ENCODE measurements at regions not wholly inside any gene's neighbourhood (a gene's known extent, or its start where the extent isn't known, plus 50 kb on each side); places are given as distances from the start of the nearest gene placed in this dataset.
A peak's percentile ranks its signal among the peaks of the same experiment; 100 is the strongest.

GRCh38 chr5:145509336-145510136, 325.6 kb downstream of the PRELID2 start:
- TF ChIP-seq, protein P1, sequence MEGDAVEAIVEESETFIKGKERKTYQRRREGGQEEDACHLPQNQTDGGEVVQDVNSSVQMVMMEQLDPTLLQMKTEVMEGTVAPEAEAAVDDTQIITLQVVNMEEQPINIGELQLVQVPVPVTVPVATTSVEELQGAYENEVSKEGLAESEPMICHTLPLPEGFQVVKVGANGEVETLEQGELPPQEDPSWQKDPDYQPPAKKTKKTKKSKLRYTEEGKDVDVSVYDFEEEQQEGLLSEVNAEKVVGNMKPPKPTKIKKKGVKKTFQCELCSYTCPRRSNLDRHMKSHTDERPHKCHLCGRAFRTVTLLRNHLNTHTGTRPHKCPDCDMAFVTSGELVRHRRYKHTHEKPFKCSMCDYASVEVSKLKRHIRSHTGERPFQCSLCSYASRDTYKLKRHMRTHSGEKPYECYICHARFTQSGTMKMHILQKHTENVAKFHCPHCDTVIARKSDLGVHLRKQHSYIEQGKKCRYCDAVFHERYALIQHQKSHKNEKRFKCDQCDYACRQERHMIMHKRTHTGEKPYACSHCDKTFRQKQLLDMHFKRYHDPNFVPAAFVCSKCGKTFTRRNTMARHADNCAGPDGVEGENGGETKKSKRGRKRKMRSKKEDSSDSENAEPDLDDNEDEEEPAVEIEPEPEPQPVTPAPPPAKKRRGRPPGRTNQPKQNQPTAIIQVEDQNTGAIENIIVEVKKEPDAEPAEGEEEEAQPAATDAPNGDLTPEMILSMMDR (IDR thresholded peaks at IDR 0.05; ENCODE audit: low read depth, low read length), result no peak
- POLR2A ChIA-PET, result no interaction called here
- no peak overlapping the region for H3K4me3 ChIP-seq (ENCODE audit: low read depth, low read length)
- H3K27me3 ChIP-seq (ENCODE audit: control insufficient read depth, insufficient read depth, low read length), result no peaks in the 10 kb centered on the region
- no peak for DNase-seq (ENCODE audit: low read depth, low spot score)
- no peaks in the 10 kb centered on the region for H3K9me3 ChIP-seq (ENCODE audit: control insufficient read depth, insufficient read depth, low read length)
- CTCF ChIA-PET, result no interaction called here
- H3K27ac ChIP-seq (ENCODE audit: low read depth, low read length), result peak overlapping the region; percentile 22

DNA sequence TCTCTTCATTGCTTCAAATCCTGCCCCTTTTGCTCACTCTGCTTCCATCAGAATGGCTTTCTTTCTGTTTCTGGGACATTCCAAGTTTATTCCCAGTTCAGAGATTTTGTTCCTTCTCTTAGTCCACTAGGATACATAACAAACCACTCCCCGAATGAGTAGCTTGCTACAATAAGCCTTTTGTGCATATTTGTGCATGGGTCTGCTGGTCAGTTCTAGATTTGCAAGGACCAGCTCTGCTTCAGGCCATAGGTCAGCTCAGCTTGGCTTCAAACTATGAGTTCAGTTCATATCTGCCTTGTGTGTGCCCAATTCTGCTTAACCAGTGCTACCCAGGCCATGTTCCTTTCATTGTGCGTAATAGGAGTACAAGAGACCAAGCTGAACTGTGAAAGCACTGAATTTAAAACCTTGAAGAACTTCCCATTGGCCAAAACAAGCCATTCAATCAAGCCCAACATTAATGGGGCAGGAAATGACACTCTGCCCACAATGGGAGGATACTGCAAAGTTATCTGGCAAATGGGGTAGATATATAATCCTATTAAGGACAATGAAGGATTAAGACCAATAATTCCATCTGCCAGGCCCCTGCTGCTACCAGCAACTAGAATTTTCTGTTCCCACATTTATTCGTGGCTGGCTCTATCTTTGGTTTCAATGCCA, 328.8 kb downstream of the PRELID2 start:
- Histone ChIP-seq H3K27ac (ENCODE audit: low read depth, low read length) (no peak overlapping the region), H3K9me3 (ENCODE audit: control insufficient read depth, insufficient read depth, low read length) (no peaks in the 10 kb centered on the region), H3K4me3 (ENCODE audit: low read depth, low read length) (no peak overlapping the region), H3K27me3 (ENCODE audit: control insufficient read depth, insufficient read depth, low read length) (no peaks in the 10 kb centered on the region)
- no peak for DNase-seq (ENCODE audit: low read depth, low spot score)
- ChIA-PET POLR2A (no interaction called here), CTCF (no interaction called here)
- TF ChIP-seq, protein P1 (IDR thresholded peaks at IDR 0.05; ENCODE audit: low read depth, low read length), result no peak

DNA sequence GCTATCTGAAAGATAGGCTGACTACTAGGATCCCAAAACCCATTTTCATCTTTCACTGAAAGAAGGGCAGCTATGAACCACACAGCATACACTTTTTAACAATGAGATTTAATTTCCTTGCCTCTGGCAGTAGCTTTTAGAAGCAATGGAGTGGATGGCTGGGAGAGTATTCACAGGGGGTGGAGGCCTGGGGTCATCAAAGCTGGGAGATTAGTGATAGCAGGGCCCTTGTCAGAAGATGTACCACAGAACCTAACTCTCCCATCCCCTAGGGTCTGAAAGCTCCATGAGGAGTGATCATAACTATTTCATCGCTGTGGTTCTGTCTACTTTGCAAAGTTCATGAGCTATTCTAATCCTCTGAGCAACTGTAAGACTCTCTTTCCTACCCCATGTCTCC, 332.2 kb downstream of the PRELID2 start:
- no peak for DNase-seq (ENCODE audit: low read depth, low spot score)
- TF ChIP-seq, protein P1 (IDR thresholded peaks at IDR 0.05; ENCODE audit: low read depth, low read length), result no peak
- CTCF ChIA-PET, result interaction anchor here (0.6 kb wide), 1 partner anchor 1802 kb away, joined by 9 read pairs; no protein-coding TSS in a partner anchor
- H3K4me3 ChIP-seq (ENCODE audit: low read depth, low read length), result no peak overlapping the region
- POLR2A ChIA-PET, result no interaction called here
- no peaks in the 10 kb centered on the region for H3K27me3 ChIP-seq (ENCODE audit: control insufficient read depth, insufficient read depth, low read length)
- no peaks in the 10 kb centered on the region for H3K9me3 ChIP-seq (ENCODE audit: control insufficient read depth, insufficient read depth, low read length)
- H3K27ac ChIP-seq (ENCODE audit: low read depth, low read length), result no peak overlapping the region

GRCh38 chr5:145500710-145501109, 334.4 kb downstream of the PRELID2 start:
- Histone ChIP-seq H3K4me3 (ENCODE audit: low read depth, low read length) (no peak overlapping the region), H3K9me3 (ENCODE audit: control insufficient read depth, insufficient read depth, low read length) (peaks cover 3% of the 10 kb centered on the region; the same call in 1 of the 2 replicates), H3K27me3 (ENCODE audit: control insufficient read depth, insufficient read depth, low read length) (no peaks in the 10 kb centered on the region), H3K27ac (ENCODE audit: low read depth, low read length) (no peak overlapping the region)
- DNase-seq (ENCODE audit: low read depth, low spot score), result no peak
- CTCF ChIA-PET, result interaction anchor here (1.4 kb wide), 1 partner anchor 19 kb away, joined by 3 read pairs; no protein-coding TSS in a partner anchor
- POLR2A ChIA-PET, result no interaction called here
- TF ChIP-seq, protein P1 (IDR thresholded peaks at IDR 0.05; ENCODE audit: low read depth, low read length), result no peak

GRCh38 chr5:145499483-145499882, 335.7 kb downstream of the PRELID2 start:
- peak overlapping the region; percentile 52 for H3K27ac ChIP-seq (ENCODE audit: low read depth, low read length)
- H3K9me3 ChIP-seq (ENCODE audit: control insufficient read depth, insufficient read depth, low read length), result peaks cover 3% of the 10 kb centered on the region; the same call in 1 of the 2 replicates
- ChIA-PET CTCF (interaction anchor here (0.8 to 1.4 kb wide), 2 partner anchors 18 to 327 kb away, joined by 3 read pairs; no protein-coding TSS in a partner anchor), POLR2A (interaction anchor here (0.9 kb wide), 1 partner anchor 153 kb away, joined by 3 read pairs; no protein-coding TSS in a partner anchor)
- H3K4me3 ChIP-seq (ENCODE audit: low read depth, low read length), result no peak overlapping the region
- no peak for DNase-seq (ENCODE audit: low read depth, low spot score)
- no peaks in the 10 kb centered on the region for H3K27me3 ChIP-seq (ENCODE audit: control insufficient read depth, insufficient read depth, low read length)
- TF ChIP-seq, protein P1 (IDR thresholded peaks at IDR 0.05; ENCODE audit: low read depth, low read length), result no peak

All from AG04450 (cell line).